ENCODE measurements at regions not wholly inside any gene's neighbourhood (a gene's known extent, or its start where the extent isn't known, plus 50 kb on each side); places are given as distances from the start of the nearest gene placed in this dataset.

GRCh38 chr11:88061111-88061510 is 114.1 kb downstream of the RAB38 start:
- no peak for TF ChIP-seq GATA2 (IDR thresholded peaks at IDR 0.05; ENCODE audit: low read depth, low read length)
- no peak for TF ChIP-seq GATA3 (IDR thresholded peaks at IDR 0.05; ENCODE audit: low read depth, low read length)

- TF ChIP-seq GATA3 (IDR thresholded peaks at IDR 0.05; ENCODE audit: low read depth, low read length), result no peak
- TF ChIP-seq GATA2 (IDR thresholded peaks at IDR 0.05; ENCODE audit: low read depth, low read length), result no peak
Observed at GRCh38 chr11:88059326-88059725, 115.9 kb downstream of the RAB38 start.

GRCh38 chr11:88051396-88051795 is 123.8 kb downstream of the RAB38 start:
- TF ChIP-seq GATA2 (IDR thresholded peaks at IDR 0.05; ENCODE audit: low read depth, low read length), result no peak
- no peak for TF ChIP-seq GATA3 (IDR thresholded peaks at IDR 0.05; ENCODE audit: low read depth, low read length)

GRCh38 chr11:88050247-88050646 is 125.0 kb downstream of the RAB38 start:
- TF ChIP-seq GATA2 (IDR thresholded peaks at IDR 0.05; ENCODE audit: low read depth, low read length) (no peak; the same call in 1 of the 2 replicates), GATA3 (IDR thresholded peaks at IDR 0.05; ENCODE audit: low read depth, low read length) (peak; percentile 30; the same call in 1 of the 2 replicates)

DNA sequence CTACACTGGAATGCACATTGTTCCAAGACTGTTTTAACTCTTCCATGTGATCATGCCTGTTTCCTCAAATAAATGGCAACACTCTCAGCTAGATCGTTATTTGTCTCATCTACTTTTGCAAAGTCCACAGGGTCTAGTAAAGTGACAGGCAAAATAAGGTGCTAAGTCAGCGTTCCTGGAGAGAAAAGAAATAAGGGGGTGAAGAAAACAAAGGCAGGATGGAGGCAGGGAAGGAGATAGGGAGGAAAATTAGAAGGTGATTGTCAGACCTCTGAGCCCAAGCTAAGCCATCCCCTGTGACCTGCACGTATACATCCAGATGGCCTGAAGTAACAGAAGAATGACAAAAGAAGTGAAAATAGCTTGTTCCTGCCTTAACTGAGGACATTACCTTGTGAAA is 132.1 kb downstream of the RAB38 start:
- TF ChIP-seq GATA2 (IDR thresholded peaks at IDR 0.05; ENCODE audit: low read depth, low read length) (no peak), GATA3 (IDR thresholded peaks at IDR 0.05; ENCODE audit: low read depth, low read length) (no peak)

DNA sequence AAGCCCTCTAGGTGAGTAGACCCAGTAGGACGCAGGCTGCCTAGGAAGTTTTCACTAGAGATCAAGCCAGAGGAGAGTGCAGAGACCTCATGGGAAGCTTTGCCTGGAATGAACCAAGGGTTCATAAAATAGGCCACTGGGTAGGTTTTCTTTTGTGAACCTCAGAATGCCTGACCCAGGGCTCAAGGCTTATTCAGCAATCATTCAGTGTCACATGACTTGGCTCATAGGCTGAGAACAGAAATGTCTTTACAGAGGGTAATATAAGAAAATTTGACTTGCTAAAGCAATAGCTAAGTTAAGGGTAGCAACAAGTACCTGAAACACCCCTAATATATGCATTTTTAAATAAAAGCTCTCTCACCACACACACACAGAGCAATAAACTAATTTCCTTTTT is 132.6 kb downstream of the RAB38 start:
- TF ChIP-seq GATA2 (IDR thresholded peaks at IDR 0.05; ENCODE audit: low read depth, low read length), result no peak
- TF ChIP-seq GATA3 (IDR thresholded peaks at IDR 0.05; ENCODE audit: low read depth, low read length), result no peak

- no peak for TF ChIP-seq GATA3 (IDR thresholded peaks at IDR 0.05; ENCODE audit: low read depth, low read length)
- no peak for TF ChIP-seq GATA2 (IDR thresholded peaks at IDR 0.05; ENCODE audit: low read depth, low read length)
Observed at GRCh38 chr11:88042238-88042637, 133.0 kb downstream of the RAB38 start.

DNA sequence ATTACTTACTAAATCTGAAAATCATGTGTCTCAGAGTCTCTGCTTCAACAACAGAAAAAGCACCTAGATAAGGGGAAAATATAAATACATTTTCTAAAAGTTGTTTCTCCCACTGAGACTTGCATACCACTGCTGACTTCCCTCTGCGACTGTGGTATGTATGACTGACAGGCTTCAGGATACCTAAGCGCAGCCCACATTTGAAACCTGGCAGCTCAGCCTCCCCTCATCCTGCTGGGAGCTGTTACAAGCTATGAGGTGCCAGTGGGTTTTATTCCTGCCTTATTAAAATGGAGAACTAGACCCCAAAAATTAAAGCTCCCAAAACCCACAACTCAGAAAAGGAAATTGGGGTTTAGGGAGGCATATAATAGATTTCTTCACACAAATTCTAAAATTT is 133.6 kb downstream of the RAB38 start:
- TF ChIP-seq GATA2 (IDR thresholded peaks at IDR 0.05; ENCODE audit: low read depth, low read length) (no peak), GATA3 (IDR thresholded peaks at IDR 0.05; ENCODE audit: low read depth, low read length) (no peak)

- TF ChIP-seq GATA2 (IDR thresholded peaks at IDR 0.05; ENCODE audit: low read depth, low read length), result no peak
- no peak for TF ChIP-seq GATA3 (IDR thresholded peaks at IDR 0.05; ENCODE audit: low read depth, low read length)
Observed at GRCh38 chr11:88040148-88040496, 135.1 kb downstream of the RAB38 start.

DNA sequence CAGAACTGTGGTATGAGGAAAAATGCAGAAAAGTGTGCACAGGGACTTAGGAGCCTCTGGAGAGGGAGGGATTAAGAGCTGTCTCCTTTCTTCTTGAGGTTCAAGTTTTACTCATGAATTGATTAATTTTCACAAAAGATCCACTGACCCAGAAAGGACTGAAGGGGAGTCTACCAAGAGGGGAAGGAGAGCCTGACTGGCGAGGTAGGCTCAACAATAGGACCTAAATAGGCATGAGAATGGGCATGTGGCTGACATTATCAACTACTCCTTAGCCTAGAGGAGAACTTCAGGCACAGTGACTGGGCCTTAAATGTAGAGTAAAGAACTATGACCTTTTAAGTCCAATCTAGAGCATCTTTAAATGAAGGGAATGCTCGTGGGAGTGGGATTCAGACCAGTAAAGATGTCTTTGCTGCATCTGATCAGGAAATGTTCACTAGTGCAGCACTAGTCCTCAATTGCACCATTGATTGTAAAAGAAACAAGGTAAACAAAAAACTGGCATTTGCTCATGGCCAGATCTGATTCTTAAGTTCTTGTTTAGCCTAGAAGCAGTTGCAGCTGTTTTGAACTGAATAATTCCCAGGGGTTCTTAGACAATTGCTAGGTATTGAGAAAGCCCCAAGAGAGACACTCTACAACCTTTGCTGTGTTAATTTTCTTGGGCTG is 135.6 kb downstream of the RAB38 start:
- no peak for TF ChIP-seq GATA3 (IDR thresholded peaks at IDR 0.05; ENCODE audit: low read depth, low read length)
- TF ChIP-seq GATA2 (IDR thresholded peaks at IDR 0.05; ENCODE audit: low read depth, low read length), result no peak

DNA sequence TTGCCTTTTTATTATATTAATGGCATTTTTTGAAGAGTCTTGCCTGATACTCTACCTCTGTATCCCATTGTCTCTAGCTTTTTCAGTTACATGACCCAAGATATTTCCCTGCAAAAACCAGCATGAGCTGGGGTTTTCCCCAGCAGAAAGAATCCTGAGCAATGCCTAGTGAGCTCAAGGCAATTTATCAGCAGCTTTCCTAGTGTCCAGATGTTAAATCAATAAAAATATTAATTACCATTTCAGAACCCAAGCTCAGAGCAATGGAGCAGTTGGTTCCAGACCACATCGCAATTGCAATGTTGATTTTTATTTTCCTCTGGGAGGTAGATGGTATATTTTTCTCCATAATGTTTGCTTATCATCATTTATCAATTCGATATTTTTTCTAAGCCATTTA is 137.2 kb downstream of the RAB38 start:
- TF ChIP-seq GATA3 (IDR thresholded peaks at IDR 0.05; ENCODE audit: low read depth, low read length), result no peak

DNA sequence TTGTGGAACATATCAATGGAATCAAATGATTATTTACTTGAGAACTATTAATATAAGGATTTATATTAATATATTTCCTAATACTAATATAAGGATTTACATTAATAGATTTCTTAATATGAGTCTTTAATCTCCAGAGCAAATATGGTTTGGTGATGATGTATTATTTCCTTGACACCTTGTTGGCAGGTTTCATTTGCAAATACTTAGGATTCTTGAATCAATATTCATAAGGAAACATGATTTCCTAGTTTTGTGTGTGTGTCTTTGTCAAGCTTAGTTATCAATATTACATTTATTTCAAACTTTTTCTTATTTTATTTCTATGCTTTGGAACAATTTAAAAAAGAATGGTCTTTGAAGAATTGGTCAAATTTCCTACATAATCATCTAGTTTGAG is 138.5 kb downstream of the RAB38 start:
- TF ChIP-seq GATA2 (IDR thresholded peaks at IDR 0.05; ENCODE audit: low read depth, low read length) (no peak), GATA3 (IDR thresholded peaks at IDR 0.05; ENCODE audit: low read depth, low read length) (no peak)

GRCh38 chr11:88035271-88035670 is 140.0 kb downstream of the RAB38 start:
- TF ChIP-seq GATA3 (IDR thresholded peaks at IDR 0.05; ENCODE audit: low read depth, low read length), result no peak
- TF ChIP-seq GATA2 (IDR thresholded peaks at IDR 0.05; ENCODE audit: low read depth, low read length), result no peak

GRCh38 chr11:88017666-88018065 is 157.6 kb downstream of the RAB38 start:
- TF ChIP-seq GATA2 (IDR thresholded peaks at IDR 0.05; ENCODE audit: low read depth, low read length), result no peak
- no peak for TF ChIP-seq GATA3 (IDR thresholded peaks at IDR 0.05; ENCODE audit: low read depth, low read length)

GRCh38 chr11:88016392-88017170 is 158.7 kb downstream of the RAB38 start:
- TF ChIP-seq GATA3 (IDR thresholded peaks at IDR 0.05; ENCODE audit: low read depth, low read length) (no peak), GATA2 (IDR thresholded peaks at IDR 0.05; ENCODE audit: low read depth, low read length) (no peak)
